A549 (cell line): ENCODE measurements at regions not wholly inside any gene's neighbourhood (a gene's known extent, or its start where the extent isn't known, plus 50 kb on each side); places are given as distances from the start of the nearest gene placed in this dataset.

Source experiments
- ATAC-seq, 2 experiments: fragments of 200-7000 bp in 1 of 2; fragments of >200 bp in 1 of 2; cut with Nextera tagmentation in 1 of 2; cut with Tn5 transposase in 1 of 2; 3 replicates each; pipeline versions ENCODE4 v1.8.0 to v1.9.1; 2018 to 2020; ENCODE audit warnings: mild to moderate bottlenecking in 1 of 2, moderate library complexity in 1 of 2
- CTCF ChIA-PET: fragments of 300-600 bp; sonication (Branson Sonifier 250); formaldehyde crosslinking; extraction: SDS; loops from one replicate; lab custom pipeline; 2021; ENCODE audit warnings: antibody characterized with exemption, inconsistent platforms; lab: Yijun Ruan, JAX
- POLR2A ChIA-PET: fragments of 350-600 bp; formaldehyde crosslinking; extraction: SDS; loops from one replicate; lab custom pipeline; 2021; ENCODE audit warnings: antibody characterized with exemption, inconsistent platforms; lab: Yijun Ruan, JAX
- DNase-seq, 2 experiments: peaks; one replicate each; pipeline versions ENCODE4 v3.0.0 to v3.0.0-alpha.2; 2011 to 2016; ENCODE audit warnings: low read depth in 1 of 2, low spot score in 1 of 2
- FAIRE-seq: peaks from 2 replicates; lab custom pipeline; 2011; peaks lifted over from hg19 to GRCh38; lab: Jason Lieb, UNC
- H3K27ac ChIP-seq, 2 experiments: fragments of >200 bp; sonication (Bioruptor Twin); formaldehyde crosslinking; 3 replicates each; pipeline ENCODE4 v1.5.1; 2016 to 2017
- H3K4me1 ChIP-seq: fragments of >200 bp; sonication (Bioruptor Twin); formaldehyde crosslinking; 3 replicates; pipeline ENCODE4 v1.6.1; 2016
- H3K4me2 ChIP-seq: fragments of >200 bp; sonication (Bioruptor Twin); formaldehyde crosslinking; 3 replicates; pipeline ENCODE4 v1.6.1; 2016
- H3K4me3 ChIP-seq: fragments of >200 bp; sonication (Bioruptor Twin); formaldehyde crosslinking; 3 replicates; pipeline ENCODE4 v1.5.1; 2016
- H3K9me3 ChIP-seq: fragments of >200 bp; sonication (Bioruptor Twin); formaldehyde crosslinking; 3 replicates; pipeline ENCODE4 v1.6.1; 2016
- CBX2 ChIP-seq: fragments of 200-600 bp; sonication (generic); IDR thresholded peaks from 2 replicates; pipeline ENCODE4 v1.6.1; 2016; ENCODE audit warnings: low read depth, mild to moderate bottlenecking, borderline replicate concordance
- E2F6 ChIP-seq: IDR thresholded peaks from 2 replicates; pipeline ENCODE4 v1.6.1; 2012; ENCODE audit warnings: low read depth, borderline replicate concordance
- EHF ChIP-seq: fragments of 250-450 bp; sonication (Bioruptor Pico); IDR thresholded peaks from 2 replicates; pipeline ENCODE4 v1.5.0; 2020; ENCODE audit warnings: mild to moderate bottlenecking
- ELK1 ChIP-seq: fragments of 150-350 bp; IDR thresholded peaks from 2 replicates; pipeline ENCODE4 v1.6.1; 2014; ENCODE audit warnings: low read depth, mild to moderate bottlenecking, low read length
- EP300 ChIP-seq, 2 experiments: fragments of >200 bp; sonication (Bioruptor Twin); formaldehyde crosslinking; IDR thresholded peaks; 2 replicates in 1 of 2; 3 replicates in 1 of 2; pipeline ENCODE4 v1.6.1; 2016 to 2017
- FOSB ChIP-seq: fragments of 250-450 bp; sonication (Bioruptor Pico); IDR thresholded peaks from 2 replicates; pipeline ENCODE4 v1.5.0; 2020; ENCODE audit warnings: mild to moderate bottlenecking, moderate library complexity
- HOXA7 ChIP-seq: fragments of 250-450 bp; sonication (Bioruptor Pico); IDR thresholded peaks from 2 replicates; pipeline ENCODE4 v1.5.0; 2020; ENCODE audit warnings: mild to moderate bottlenecking, moderate library complexity
- HOXB13 ChIP-seq: fragments of 250-450 bp; sonication (Bioruptor Pico); IDR thresholded peaks from 2 replicates; pipeline ENCODE4 v1.5.0; 2020; ENCODE audit warnings: low read depth, mild to moderate bottlenecking, moderate library complexity
- HOXB5 ChIP-seq: fragments of 250-450 bp; sonication (Bioruptor Pico); IDR thresholded peaks from 2 replicates; pipeline ENCODE4 v1.5.0; 2020; ENCODE audit warnings: mild to moderate bottlenecking, moderate library complexity
- JUN ChIP-seq, 2 experiments: fragments of >200 bp; sonication (Bioruptor Twin); formaldehyde crosslinking; IDR thresholded peaks; 2 replicates in 1 of 2; 3 replicates in 1 of 2; pipeline ENCODE4 v1.6.1; 2016 to 2017
- KDM5A ChIP-seq: fragments of 200-600 bp; sonication (generic); IDR thresholded peaks from 2 replicates; pipeline ENCODE4 v1.6.1; 2016; ENCODE audit warnings: antibody characterized with exemption, mild to moderate bottlenecking
- MAFK ChIP-seq: fragments of 450-650 bp; IDR thresholded peaks from 2 replicates; pipeline ENCODE4 v1.6.1; 2014; ENCODE audit not compliant: partially characterized antibody
- MAZ ChIP-seq: fragments of 150-350 bp; IDR thresholded peaks from 2 replicates; pipeline ENCODE4 v1.6.1; 2014; ENCODE audit warnings: antibody characterized with exemption, low read depth, low read length, borderline replicate concordance
- NFE2L2 ChIP-seq: fragments of 150-350 bp; conservative IDR thresholded peaks from 2 replicates; pipeline ENCODE4 v1.6.1; 2014; ENCODE audit warnings: low read length
- NPAS2 ChIP-seq: fragments of 250-450 bp; sonication (Bioruptor Pico); IDR thresholded peaks from 2 replicates; pipeline ENCODE4 v1.8.0; 2022; ENCODE audit warnings: mild to moderate bottlenecking, moderate library complexity, borderline replicate concordance
- PBX3 ChIP-seq: IDR thresholded peaks from 2 replicates; pipeline ENCODE4 v1.6.1; 2012
- POLR2AphosphoS2 ChIP-seq: conservative IDR thresholded peaks from 2 replicates; pipeline ENCODE4 v1.6.1; 2012; ENCODE audit warnings: low read length, improper control_type of control experiment, inconsistent platforms
- RFX5 ChIP-seq: fragments of 450-650 bp; IDR thresholded peaks from 2 replicates; pipeline ENCODE4 v1.7.1; 2014; ENCODE audit warnings: antibody characterized with exemption, mild to moderate bottlenecking, moderate library complexity
- SREBF2 ChIP-seq: fragments of 450-650 bp; IDR thresholded peaks from 2 replicates; pipeline ENCODE4 v1.6.1; 2014; ENCODE audit warnings: mild to moderate bottlenecking, moderate library complexity
- ZC3H11A ChIP-seq: fragments of 450-650 bp; IDR thresholded peaks from 2 replicates; pipeline ENCODE4 v1.6.1; 2014; ENCODE audit warnings: antibody characterized with exemption, mild to moderate bottlenecking
- ZFP36 ChIP-seq: fragments of 450-650 bp; IDR thresholded peaks from 2 replicates; pipeline ENCODE4 v1.6.1; 2014; ENCODE audit warnings: borderline replicate concordance; ENCODE audit not compliant: partially characterized antibody
- ZNF302 ChIP-seq: fragments of 250-450 bp; sonication (Bioruptor Pico); IDR thresholded peaks from 2 replicates; pipeline ENCODE4 v1.9.0; 2021; ENCODE audit warnings: inconsistent platforms, mild to moderate bottlenecking, moderate library complexity
- ZSCAN20 ChIP-seq: fragments of 250-450 bp; sonication (Bioruptor Pico); IDR thresholded peaks from 2 replicates; pipeline ENCODE4 v1.8.0; 2022; ENCODE audit warnings: mild to moderate bottlenecking, moderate library complexity
- WGBS: methylation state at CpG from one replicate; pipeline ENCODE4 v1.1.6; 2017; ENCODE audit errors: missing lambda C conversion rate; 5-methylcytosine and 5-hydroxymethylcytosine counted together

GRCh38 chr14:98325761-98326160, 946.2 kb downstream of the BCL11B start:
- ChIA-PET POLR2A (no interaction called here), CTCF (interaction anchor here (0.6 to 1.1 kb wide), 2 partner anchors 26 to 48 kb away, joined by 3 to 4 read pairs; no protein-coding TSS in a partner anchor)
- TF ChIP-seq KDM5A (no peak), CBX2 (no peak), PBX3 (no peak), HOXB5 (CRISPR knock-in tag) (no peak), HOXB13 (CRISPR knock-in tag) (no peak), MAZ (no peak), EHF (no peak), ELK1 (no peak), RFX5 (no peak), ZNF302 (CRISPR knock-in tag) (no peak), ZFP36 (no peak), MAFK (no peak), NPAS2 (CRISPR knock-in tag) (no peak)
- ATAC-seq, result no peak
- Histone ChIP-seq H3K27ac (no peak overlapping the region), H3K4me3 (no peak overlapping the region), H3K4me1 (no peaks in the 10 kb centered on the region), H3K9me3 (peaks cover 5% of the 10 kb centered on the region; the same call in 1 of the 3 replicates), H3K4me2 (no peak overlapping the region)
- WGBS, result 0% methylated on average over 1 of the region's 1 CpG
- FAIRE-seq, result no peak
- DNase-seq, result peak in 1 of 2 experiments; percentile 4

GRCh38 chr14:98328496-98328895, 943.5 kb downstream of the BCL11B start:
- H3K27ac ChIP-seq, result no peak overlapping the region
- CTCF ChIA-PET, result no interaction called here
- ATAC-seq (no peak), FAIRE-seq (no peak), DNase-seq (no peak)
- H3K4me2 ChIP-seq, result no peak overlapping the region
- TF ChIP-seq ZC3H11A, result no peak
- TF ChIP-seq NFE2L2, result no peak
- no peak for TF ChIP-seq EP300 (IDR thresholded peaks at IDR 0.05)
- TF ChIP-seq SREBF2, result no peak
- no peak for TF ChIP-seq E2F6
- no peak for TF ChIP-seq HOXB13 (CRISPR knock-in tag)
- TF ChIP-seq HOXA7 (CRISPR knock-in tag), result no peak
- TF ChIP-seq JUN (IDR thresholded peaks at IDR 0.05), result no peak
- no peak for TF ChIP-seq RFX5
- TF ChIP-seq MAZ, result no peak
- TF ChIP-seq ELK1, result no peak
- TF ChIP-seq MAFK, result no peak
- no peak for TF ChIP-seq FOSB (CRISPR knock-in tag)
- no peak for TF ChIP-seq POLR2AphosphoS2
- no peak for TF ChIP-seq ZSCAN20 (CRISPR knock-in tag)
- POLR2A ChIA-PET, result no interaction called here
- H3K4me3 ChIP-seq, result no peak overlapping the region
- no peaks in the 10 kb centered on the region for H3K4me1 ChIP-seq
- peaks cover 5% of the 10 kb centered on the region; the same call in 1 of the 3 replicates for H3K9me3 ChIP-seq
- 24% methylated on average over 6 of the region's 6 CpGs for WGBS
